Kidney tubule cell (primary cell): ENCODE measurements at regions not wholly inside any gene's neighbourhood (a gene's known extent, or its start where the extent isn't known, plus 50 kb on each side); places are given as distances from the start of the nearest gene placed in this dataset.
"Not testable (repeated sequence)": the region's sequence is repeated elsewhere in the genome, so short reads cannot be mapped to it uniquely, and the experiment has no call there.

Source experiments
- DNase-seq: peaks from one replicate; pipeline ENCODE4 v3.0.0-alpha.2; 2018; ENCODE audit warnings: low spot score

DNA sequence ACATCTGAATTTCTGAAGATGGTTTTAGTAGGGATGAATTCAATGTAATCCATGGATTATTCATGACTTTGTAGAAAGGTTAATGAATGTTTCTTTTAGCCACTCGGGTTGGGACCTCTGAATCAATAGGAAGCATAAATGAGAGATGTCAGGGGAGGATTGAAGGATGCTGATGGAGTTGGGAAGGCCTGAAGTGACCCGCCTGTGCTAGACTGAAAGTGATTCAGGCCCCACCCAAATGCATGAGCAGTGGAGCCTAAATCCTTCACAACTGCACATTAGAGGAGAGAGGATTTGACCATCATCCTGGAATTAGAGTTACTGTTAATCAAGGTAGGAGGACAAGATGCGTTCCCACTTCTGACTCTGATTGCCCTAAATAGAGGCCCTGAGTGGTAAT is 162.2 kb upstream of the PTPN20 start:
- not testable (repeated sequence) for DNase-seq

DNA sequence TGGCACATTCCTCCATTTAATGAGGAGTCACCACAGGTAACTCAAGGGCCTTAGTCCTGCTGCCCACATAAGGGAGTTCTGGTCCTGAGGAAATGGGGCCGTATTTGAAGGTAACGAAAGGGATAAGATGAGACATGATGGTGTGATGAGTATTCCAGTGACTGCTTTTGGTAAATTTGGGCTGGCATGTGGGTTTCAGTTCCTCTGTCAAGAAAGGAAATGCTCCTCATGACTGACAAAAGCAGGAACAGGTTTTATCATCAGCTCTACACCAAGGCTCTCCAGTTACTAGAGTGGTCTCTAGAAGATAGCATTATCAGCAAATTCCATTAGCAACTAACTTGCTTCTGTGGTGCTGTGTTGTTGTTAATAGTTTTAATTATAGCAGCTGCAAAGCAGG is 161.8 kb upstream of the PTPN20 start:
- DNase-seq = not testable (repeated sequence)

DNA sequence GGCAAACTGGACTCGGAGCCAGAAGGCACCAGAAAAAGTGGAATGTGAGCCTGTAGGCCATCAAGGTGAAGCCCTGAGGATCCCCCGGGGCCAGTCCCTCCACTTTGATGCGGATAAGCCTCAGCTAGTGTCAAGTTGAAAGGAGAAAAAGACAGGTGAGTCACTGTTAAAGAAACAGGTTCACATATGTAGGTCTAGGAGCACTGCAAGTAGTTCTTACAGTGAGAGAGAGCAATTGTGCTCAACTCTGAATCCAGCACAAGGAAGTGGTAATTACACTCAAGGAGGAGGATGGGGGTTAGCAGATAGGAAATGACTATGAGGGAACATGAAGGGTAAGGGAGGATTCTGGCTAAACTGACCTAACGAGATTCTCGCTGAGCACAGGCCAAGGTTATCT is 157.5 kb upstream of the PTPN20 start:
- DNase-seq = not testable (repeated sequence)

- DNase-seq = not testable (repeated sequence)
These were observed 149.8 kb upstream of the PTPN20 start for GRCh38 chr10:46761471-46761870.

DNA sequence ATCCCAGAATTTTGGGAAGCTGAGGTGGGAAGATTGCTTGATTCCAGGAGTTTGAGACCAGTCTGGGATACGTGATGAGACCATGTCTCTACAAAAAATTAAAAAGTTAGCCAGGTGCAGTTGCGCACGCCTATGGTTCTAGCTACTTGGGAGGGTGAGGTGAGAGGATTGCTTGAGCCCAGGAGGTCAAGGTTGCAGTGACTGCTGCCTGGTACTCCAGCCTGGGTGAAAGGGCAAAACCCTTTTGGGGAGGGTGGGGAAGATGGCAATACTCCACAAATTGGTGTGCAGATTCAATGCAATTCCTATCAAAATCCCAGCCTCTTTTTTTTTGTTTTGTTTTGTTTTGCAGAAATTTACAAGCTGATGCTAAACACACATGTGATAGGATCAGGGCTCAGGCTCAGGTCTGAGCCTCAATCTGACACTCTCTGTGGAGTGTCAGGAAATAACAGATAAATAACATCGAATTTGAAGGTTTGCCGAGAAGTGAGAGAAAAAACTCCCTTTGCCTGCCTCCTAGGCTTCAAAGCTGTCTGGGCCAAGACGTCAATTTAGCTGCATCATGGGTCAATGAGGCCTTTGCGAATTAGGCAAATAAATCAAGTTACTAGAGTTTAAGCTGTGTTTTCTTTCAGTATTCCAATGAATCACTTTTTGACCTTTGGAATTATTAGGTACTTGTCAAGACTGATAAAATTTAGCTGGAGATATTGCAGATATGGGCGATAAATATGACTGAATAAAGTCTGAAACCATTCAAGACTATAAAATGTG is 142.5 kb upstream of the PTPN20 start:
- DNase-seq = not testable (repeated sequence)

GRCh38 chr10:46773178-46773896 is 137.9 kb upstream of the PTPN20 start:
- DNase-seq = not testable (repeated sequence)

GRCh38 chr10:46773897-46774236 is 137.4 kb upstream of the PTPN20 start:
- DNase-seq = not testable (repeated sequence)

DNA sequence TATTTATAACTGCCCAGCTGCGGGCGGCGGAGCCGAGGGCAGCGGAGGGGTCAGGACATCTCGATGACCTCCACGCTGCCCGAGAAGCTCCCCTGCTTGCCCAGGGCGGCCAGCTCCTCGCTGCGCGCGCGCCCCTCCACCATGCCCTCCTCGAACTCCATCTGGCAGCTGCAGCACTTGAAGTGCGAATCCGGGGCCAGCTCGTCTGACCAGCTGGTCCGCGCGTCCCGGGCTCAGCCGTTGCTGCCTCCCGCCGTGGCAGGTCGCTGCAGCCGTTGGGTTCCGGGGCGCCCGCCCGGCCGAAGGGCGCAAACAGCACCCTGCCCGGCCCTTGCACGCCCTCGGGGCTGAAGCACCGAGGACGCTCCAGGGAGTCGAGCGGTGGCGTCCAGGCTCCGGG is 136.9 kb upstream of the PTPN20 start:
- DNase-seq = not testable (repeated sequence)

GRCh38 chr10:46774945-46775667 is 136.1 kb upstream of the PTPN20 start:
- not testable (repeated sequence) for DNase-seq

- DNase-seq = not testable (repeated sequence)
These were observed 135.6 kb upstream of the PTPN20 start for GRCh38 chr10:46775668-46776059.

- DNase-seq = peak; percentile 81
These were observed 131.7 kb upstream of the PTPN20 start for GRCh38 chr10:46779571-46779970.

GRCh38 chr10:46780164-46780563 is 131.1 kb upstream of the PTPN20 start:
- peak; percentile 77 for DNase-seq

DNA sequence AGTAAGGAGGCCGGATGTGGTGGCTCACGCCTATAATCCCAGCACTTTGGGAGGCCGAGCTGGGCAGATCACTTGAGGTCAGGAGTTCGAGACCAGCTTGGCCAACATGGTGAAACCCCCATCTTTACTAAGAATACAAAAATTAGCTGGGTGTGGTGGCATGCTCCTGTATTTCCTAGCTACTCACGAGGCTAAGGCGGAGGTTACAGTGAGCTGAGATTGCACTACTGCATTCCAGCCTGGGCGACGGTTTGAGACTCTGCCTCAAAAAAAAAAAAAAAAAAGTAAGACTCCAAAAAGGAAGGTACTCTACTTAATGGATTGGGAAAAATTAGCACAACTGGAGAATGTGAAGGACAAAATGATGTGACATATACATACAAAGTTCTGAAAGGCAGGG is 130.2 kb upstream of the PTPN20 start:
- DNase-seq = peak; percentile 16

DNA sequence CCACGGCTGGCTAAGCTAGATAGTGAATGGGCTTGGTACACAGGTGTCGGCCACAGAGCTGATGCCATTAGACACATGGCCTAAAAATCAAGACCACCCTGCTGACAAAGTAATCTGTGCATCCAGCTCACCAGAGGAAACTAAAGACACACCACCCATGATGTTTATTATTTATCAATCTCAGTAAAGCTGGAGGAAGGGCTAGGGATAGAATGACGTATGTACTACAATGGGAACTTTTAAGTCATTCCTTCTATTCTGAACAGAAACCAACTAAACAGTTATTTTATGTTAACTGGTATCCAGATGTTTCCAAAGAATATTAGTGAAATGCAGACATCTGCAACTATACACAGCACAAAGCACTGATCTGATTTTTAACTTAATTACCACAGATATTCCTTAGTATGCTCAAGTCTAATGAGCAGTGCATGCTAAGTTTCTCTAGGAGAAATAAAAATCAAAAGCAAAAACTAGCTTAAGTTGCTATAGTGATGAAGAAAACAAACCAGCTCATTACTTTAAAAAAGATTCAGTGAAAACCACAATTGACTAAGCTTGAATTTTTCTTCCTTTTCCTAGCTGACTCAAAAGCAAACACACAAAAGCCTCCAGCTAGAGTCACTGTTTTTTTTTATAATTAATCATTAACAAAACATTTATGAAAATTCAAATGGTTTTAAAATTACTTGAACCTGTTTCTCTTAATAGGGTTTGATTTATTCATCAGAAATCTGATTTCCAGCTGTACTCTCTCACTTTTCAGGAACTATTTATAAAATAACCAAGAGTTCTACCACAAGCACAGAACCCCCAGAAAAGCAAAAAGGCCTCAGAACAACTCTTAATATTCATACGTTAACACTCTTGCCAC is 129.0 kb upstream of the PTPN20 start:
- DNase-seq = peak; percentile 58

DNA sequence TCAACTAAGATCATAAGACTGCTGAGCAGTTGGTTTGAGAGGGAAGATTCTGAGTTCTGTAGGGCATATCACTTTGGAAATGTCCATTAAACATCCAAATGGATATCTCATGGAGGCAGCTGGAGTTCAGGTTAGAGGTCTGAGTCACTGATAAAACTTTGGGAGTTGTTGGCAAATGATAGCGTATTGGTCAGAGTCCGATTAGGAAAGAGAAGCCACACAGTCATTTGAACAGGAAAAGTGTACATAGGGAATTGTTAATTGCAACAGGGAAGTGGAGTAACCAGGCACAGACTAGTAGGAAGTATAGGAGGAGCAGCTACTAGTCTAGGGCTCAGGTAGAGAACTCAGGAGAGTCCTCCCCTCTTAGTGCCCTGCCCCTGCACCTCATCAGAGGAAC is 126.6 kb upstream of the PTPN20 start:
- not testable (repeated sequence) for DNase-seq

DNA sequence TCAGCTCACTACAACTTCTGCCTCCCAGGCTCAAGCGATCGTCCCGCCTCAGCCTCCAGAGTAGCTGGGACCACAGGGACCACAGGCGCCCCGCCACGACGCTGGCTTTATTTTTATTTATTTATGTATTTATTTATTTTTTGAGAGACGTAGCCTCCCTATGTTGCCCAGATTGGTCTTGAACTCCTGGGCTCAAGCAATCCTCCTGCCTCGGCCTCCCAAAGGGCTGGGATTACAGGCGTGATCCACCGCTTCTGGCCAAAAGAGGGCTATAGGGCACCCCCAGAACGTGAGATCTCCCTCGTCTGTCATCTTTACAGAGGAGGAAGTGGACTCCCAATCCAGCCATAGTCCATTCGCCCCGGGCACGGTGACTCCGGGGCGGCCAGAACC is 125.1 kb upstream of the PTPN20 start:
- not testable (repeated sequence) for DNase-seq

DNA sequence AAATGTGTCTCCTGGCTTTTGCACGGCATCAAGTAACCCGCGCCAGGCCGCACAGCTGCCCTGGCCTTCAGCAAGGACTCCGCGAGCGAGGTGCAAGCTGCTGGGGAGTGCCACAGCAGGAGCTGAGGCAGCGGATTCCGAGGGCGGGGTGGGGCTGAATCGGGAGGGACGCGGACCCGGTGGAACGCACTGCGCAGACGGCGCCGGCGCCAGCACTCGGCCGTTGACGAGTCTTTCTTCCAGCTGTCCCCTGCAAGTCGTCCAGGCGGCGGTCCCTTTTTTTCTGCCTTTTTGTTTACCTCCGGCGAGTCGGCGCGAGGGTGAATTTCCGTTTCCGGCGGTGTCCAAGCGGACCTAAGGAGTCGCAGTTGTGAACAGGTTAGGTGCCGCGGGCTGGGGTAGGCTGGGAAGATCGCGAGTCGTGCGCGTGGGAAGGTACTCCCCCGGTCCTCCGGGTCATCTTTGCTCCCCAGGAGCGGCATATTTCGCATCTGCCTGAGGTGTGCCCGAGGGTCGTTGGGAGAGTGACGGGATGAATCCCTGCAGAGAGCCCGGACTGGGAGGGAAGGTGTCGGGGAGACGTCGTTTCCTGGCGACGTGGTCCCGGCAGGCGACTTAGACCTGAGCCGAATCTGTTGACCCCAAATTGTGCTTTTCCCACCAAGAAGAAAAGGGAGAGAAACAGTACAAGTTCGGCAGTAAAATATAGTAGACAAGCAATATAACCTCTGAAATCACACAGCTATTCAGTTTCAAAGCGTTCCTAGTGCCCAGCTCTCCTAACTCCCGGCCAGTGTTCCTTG is 124.5 kb upstream of the PTPN20 start:
- peak; percentile 82 for DNase-seq

- DNase-seq = peak; percentile 72
These were observed 124.0 kb upstream of the PTPN20 start for GRCh38 chr10:46787321-46787615.

GRCh38 chr10:46792657-46793357 is 118.4 kb upstream of the PTPN20 start:
- not testable (repeated sequence) for DNase-seq

DNA sequence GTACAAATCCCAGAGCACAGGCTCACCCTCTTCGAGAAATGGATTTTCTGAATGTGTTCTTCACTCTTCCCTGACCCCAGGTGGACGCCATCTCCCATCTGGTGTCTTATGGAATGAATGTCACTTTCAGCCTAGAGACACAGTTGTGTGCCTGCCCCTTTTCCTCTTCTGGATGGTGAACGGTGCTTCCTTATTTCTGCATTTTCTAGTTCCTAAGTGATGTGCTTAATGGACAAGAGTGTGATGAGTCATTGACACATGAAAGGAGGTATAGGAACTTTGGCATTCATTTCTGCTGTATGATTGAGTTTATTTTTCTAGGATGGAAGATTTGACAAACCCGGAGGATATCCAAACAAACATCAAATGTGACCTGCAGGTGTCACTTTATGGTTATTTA is 114.9 kb upstream of the PTPN20 start:
- not testable (repeated sequence) for DNase-seq

- DNase-seq = not testable (repeated sequence)
These were observed 109.2 kb upstream of the PTPN20 start for GRCh38 chr10:46802010-46802409.
